ENCODE measurements at regions not wholly inside any gene's neighbourhood (a gene's known extent, or its start where the extent isn't known, plus 50 kb on each side); places are given as distances from the start of the nearest gene placed in this dataset.

DNA sequence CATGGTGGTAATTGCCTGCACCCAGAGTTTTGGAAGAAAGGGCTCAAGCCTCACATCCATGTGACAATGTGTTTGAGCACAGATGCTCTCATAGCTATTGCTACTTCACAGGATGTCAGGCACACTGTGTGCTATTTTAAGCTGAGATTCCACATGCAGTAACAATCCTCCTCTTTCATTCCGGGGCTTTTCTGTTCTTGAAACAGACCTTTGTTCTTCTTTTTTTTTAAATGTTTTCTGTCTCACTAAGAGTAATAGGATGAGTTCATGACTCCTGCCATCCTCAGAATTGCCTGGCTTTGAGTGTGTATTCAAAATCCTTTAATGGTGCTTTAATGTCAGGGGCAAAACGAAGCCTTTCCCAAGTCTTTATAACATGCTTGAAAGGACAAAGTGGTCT, 198.9 kb downstream of the ABCC12 start:
- H3K4me1 ChIP-seq (ENCODE audit: insufficient read depth, low read length), result no peaks in the 10 kb centered on the region
- no peaks in the 10 kb centered on the region for H4K20me1 ChIP-seq (ENCODE audit: insufficient read depth, low read length)
- no peaks in the 10 kb centered on the region for H3K36me3 ChIP-seq (ENCODE audit: insufficient read depth, low read length)
- DNase-seq (ENCODE audit: insufficient read length, low spot score, missing footprints), result no peak
- H3K27ac ChIP-seq (ENCODE audit: low read depth, low read length), result no peak overlapping the region
- TF ChIP-seq, protein P1, sequence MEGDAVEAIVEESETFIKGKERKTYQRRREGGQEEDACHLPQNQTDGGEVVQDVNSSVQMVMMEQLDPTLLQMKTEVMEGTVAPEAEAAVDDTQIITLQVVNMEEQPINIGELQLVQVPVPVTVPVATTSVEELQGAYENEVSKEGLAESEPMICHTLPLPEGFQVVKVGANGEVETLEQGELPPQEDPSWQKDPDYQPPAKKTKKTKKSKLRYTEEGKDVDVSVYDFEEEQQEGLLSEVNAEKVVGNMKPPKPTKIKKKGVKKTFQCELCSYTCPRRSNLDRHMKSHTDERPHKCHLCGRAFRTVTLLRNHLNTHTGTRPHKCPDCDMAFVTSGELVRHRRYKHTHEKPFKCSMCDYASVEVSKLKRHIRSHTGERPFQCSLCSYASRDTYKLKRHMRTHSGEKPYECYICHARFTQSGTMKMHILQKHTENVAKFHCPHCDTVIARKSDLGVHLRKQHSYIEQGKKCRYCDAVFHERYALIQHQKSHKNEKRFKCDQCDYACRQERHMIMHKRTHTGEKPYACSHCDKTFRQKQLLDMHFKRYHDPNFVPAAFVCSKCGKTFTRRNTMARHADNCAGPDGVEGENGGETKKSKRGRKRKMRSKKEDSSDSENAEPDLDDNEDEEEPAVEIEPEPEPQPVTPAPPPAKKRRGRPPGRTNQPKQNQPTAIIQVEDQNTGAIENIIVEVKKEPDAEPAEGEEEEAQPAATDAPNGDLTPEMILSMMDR (IDR thresholded peaks at IDR 0.05; ENCODE audit: extremely low read depth, low read depth, low read length), result no peak
- no peaks in the 10 kb centered on the region for H3K27me3 ChIP-seq (ENCODE audit: insufficient read depth, low read length)
- no peak overlapping the region for H3K4me2 ChIP-seq (ENCODE audit: insufficient read depth, low read length)
- no peaks in the 10 kb centered on the region for H3K79me2 ChIP-seq (ENCODE audit: insufficient read depth, low read length)
- H3K9me3 ChIP-seq (ENCODE audit: low read depth, low read length), result no peaks in the 10 kb centered on the region
- H2AFZ ChIP-seq (ENCODE audit: low read length), result no peak overlapping the region
- no peak overlapping the region for H3K4me3 ChIP-seq (ENCODE audit: insufficient read depth, low read length)

DNA sequence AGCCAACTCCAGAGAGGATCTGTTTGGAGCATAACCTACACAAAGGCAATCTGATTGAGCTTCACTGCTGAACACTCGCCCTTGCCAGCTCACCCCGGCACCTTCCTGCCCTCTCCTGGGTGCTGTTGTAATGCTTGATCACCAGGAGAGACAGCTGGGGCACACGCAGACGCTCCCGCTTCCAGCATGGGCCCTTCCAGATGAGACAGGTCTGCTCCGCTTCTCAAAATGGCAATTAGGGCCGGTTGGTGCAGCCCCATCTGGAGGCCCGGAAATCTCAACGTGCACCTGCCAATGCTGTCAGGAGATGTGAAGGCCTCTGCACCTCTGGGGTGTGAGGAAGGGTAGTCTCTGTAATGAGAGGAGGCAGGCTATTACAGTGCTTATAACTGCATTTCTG, 206.1 kb downstream of the ABCC12 start:
- no peaks in the 10 kb centered on the region for H3K36me3 ChIP-seq (ENCODE audit: insufficient read depth, low read length)
- no peaks in the 10 kb centered on the region for H3K9me3 ChIP-seq (ENCODE audit: low read depth, low read length)
- no peak overlapping the region for H3K4me2 ChIP-seq (ENCODE audit: insufficient read depth, low read length)
- no peaks in the 10 kb centered on the region for H3K79me2 ChIP-seq (ENCODE audit: insufficient read depth, low read length)
- H3K27me3 ChIP-seq (ENCODE audit: insufficient read depth, low read length), result no peaks in the 10 kb centered on the region
- H3K4me3 ChIP-seq (ENCODE audit: insufficient read depth, low read length), result no peak overlapping the region
- no peak overlapping the region for H2AFZ ChIP-seq (ENCODE audit: low read length)
- H3K27ac ChIP-seq (ENCODE audit: low read depth, low read length), result no peak overlapping the region
- no peaks in the 10 kb centered on the region for H4K20me1 ChIP-seq (ENCODE audit: insufficient read depth, low read length)
- H3K4me1 ChIP-seq (ENCODE audit: insufficient read depth, low read length), result no peaks in the 10 kb centered on the region
- TF ChIP-seq, protein P1 (IDR thresholded peaks at IDR 0.05; ENCODE audit: extremely low read depth, low read depth, low read length), result no peak
- DNase-seq (ENCODE audit: insufficient read length, low spot score, missing footprints), result no peak

DNA sequence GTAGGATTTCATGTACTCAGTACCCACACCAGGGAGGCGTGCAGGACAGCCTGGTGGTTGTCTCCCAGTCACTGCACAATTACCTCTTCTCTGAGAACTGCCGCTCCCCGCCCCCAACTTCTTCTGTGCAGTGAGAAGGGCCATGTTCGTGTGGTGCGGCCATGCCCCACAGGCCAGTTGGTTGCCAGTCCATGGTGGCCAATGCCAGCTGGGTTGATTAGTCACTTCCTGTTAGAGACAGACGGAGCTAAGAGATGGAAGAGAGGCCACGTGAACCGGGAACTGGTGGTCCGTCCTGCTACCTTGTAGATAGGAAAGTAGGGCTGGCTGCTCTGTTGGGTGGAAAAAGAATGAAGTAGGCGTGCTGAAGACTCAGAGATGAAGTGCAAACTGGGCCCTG, 206.5 kb downstream of the ABCC12 start:
- Histone ChIP-seq H3K27ac (ENCODE audit: low read depth, low read length) (no peak overlapping the region), H3K4me3 (ENCODE audit: insufficient read depth, low read length) (no peak overlapping the region), H4K20me1 (ENCODE audit: insufficient read depth, low read length) (no peaks in the 10 kb centered on the region), H3K27me3 (ENCODE audit: insufficient read depth, low read length) (no peaks in the 10 kb centered on the region), H3K4me1 (ENCODE audit: insufficient read depth, low read length) (no peaks in the 10 kb centered on the region), H3K9me3 (ENCODE audit: low read depth, low read length) (no peaks in the 10 kb centered on the region), H3K4me2 (ENCODE audit: insufficient read depth, low read length) (no peak overlapping the region), H2AFZ (ENCODE audit: low read length) (no peak overlapping the region), H3K79me2 (ENCODE audit: insufficient read depth, low read length) (no peaks in the 10 kb centered on the region), H3K36me3 (ENCODE audit: insufficient read depth, low read length) (no peaks in the 10 kb centered on the region)
- TF ChIP-seq, protein P1 (IDR thresholded peaks at IDR 0.05; ENCODE audit: extremely low read depth, low read depth, low read length), result no peak
- DNase-seq (ENCODE audit: insufficient read length, low spot score, missing footprints), result no peak

DNA sequence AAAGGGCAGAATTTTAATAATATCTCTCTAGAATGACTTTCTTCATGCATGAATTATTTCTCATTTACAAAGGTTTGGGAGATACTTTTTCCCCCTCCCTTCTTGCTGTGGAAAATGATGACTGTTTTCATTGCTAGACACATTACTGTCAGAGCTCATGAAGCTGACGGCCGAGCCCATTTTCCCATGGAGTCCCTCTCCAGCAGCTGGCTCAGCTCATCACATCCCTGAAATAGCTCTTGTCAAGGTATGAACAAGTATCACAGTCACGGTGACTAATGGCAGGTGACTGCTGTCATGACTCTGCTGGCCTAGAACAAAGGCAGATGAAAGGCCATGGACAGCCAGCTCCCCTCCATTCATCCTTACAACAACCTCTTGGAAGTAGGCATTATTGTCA, 208.1 kb downstream of the ABCC12 start:
- H4K20me1 ChIP-seq (ENCODE audit: insufficient read depth, low read length), result no peaks in the 10 kb centered on the region
- no peaks in the 10 kb centered on the region for H3K4me1 ChIP-seq (ENCODE audit: insufficient read depth, low read length)
- DNase-seq (ENCODE audit: insufficient read length, low spot score, missing footprints), result no peak
- no peak overlapping the region for H3K4me3 ChIP-seq (ENCODE audit: insufficient read depth, low read length)
- no peak overlapping the region for H3K4me2 ChIP-seq (ENCODE audit: insufficient read depth, low read length)
- no peak overlapping the region for H2AFZ ChIP-seq (ENCODE audit: low read length)
- TF ChIP-seq, protein P1 (IDR thresholded peaks at IDR 0.05; ENCODE audit: extremely low read depth, low read depth, low read length), result no peak
- no peak overlapping the region for H3K27ac ChIP-seq (ENCODE audit: low read depth, low read length)
- H3K79me2 ChIP-seq (ENCODE audit: insufficient read depth, low read length), result no peaks in the 10 kb centered on the region
- no peaks in the 10 kb centered on the region for H3K27me3 ChIP-seq (ENCODE audit: insufficient read depth, low read length)
- H3K36me3 ChIP-seq (ENCODE audit: insufficient read depth, low read length), result no peaks in the 10 kb centered on the region
- H3K9me3 ChIP-seq (ENCODE audit: low read depth, low read length), result no peaks in the 10 kb centered on the region
